HG03196 (cell line): ENCODE measurements at regions not wholly inside any gene's neighbourhood (a gene's known extent, or its start where the extent isn't known, plus 50 kb on each side); places are given as distances from the start of the nearest gene placed in this dataset.

ENCODE experiments used
- ATAC-seq: cut with Tn5 transposase; IDR thresholded peaks from one replicate; pipeline ENCODE4 v1.9.1; 2021; ENCODE audit not compliant: unreplicated experiment

- ATAC-seq = no peak
Observed at GRCh38 chr6:139819776-139820175, 445.3 kb upstream of the CITED2 start.

GRCh38 chr6:139812939-139813338, 438.5 kb upstream of the CITED2 start:
- no peak for ATAC-seq

GRCh38 chr6:139801571-139802321, 427.3 kb upstream of the CITED2 start:
- ATAC-seq = no peak

- no peak for ATAC-seq
Observed at GRCh38 chr6:139800837-139801236, 426.4 kb upstream of the CITED2 start.

- ATAC-seq = no peak
Observed at GRCh38 chr6:139790527-139790926, 416.1 kb upstream of the CITED2 start.

- ATAC-seq = no peak
Observed at GRCh38 chr6:139784222-139784769, 409.8 kb upstream of the CITED2 start.

- no peak for ATAC-seq
Observed at GRCh38 chr6:139779988-139780774, 405.7 kb upstream of the CITED2 start.

- ATAC-seq = no peak
Observed at GRCh38 chr6:139778688-139779087, 404.2 kb upstream of the CITED2 start.

GRCh38 chr6:139778106-139778505, 403.7 kb upstream of the CITED2 start:
- no peak for ATAC-seq

- ATAC-seq = no peak
Observed at GRCh38 chr6:139777202-139777970, 402.9 kb upstream of the CITED2 start.

- no peak for ATAC-seq
Observed at GRCh38 chr6:139776041-139776440, 401.6 kb upstream of the CITED2 start.

GRCh38 chr6:139768196-139768595, 393.7 kb upstream of the CITED2 start:
- ATAC-seq = no peak

GRCh38 chr6:139766796-139767195, 392.3 kb upstream of the CITED2 start:
- ATAC-seq = no peak

- ATAC-seq = no peak
Observed at GRCh38 chr6:139765825-139766285, 391.4 kb upstream of the CITED2 start.

GRCh38 chr6:139764498-139764986, 390.1 kb upstream of the CITED2 start:
- ATAC-seq = peak; percentile 91

- no peak for ATAC-seq
Observed at GRCh38 chr6:139763468-139764210, 389.2 kb upstream of the CITED2 start.

GRCh38 chr6:139762587-139763031, 388.2 kb upstream of the CITED2 start:
- ATAC-seq = no peak

- no peak for ATAC-seq
Observed at GRCh38 chr6:139760128-139760527, 385.7 kb upstream of the CITED2 start.

- ATAC-seq = no peak
Observed at GRCh38 chr6:139759086-139759485, 384.6 kb upstream of the CITED2 start.

- no peak for ATAC-seq
Observed at GRCh38 chr6:139758209-139758611, 383.8 kb upstream of the CITED2 start.
